NCI-H526 treated with DMSO at 0.1 percent for 48 hours (cell line): ENCODE measurements at regions not wholly inside any gene's neighbourhood (a gene's known extent, or its start where the extent isn't known, plus 50 kb on each side); places are given as distances from the start of the nearest gene placed in this dataset.
A peak's percentile ranks its signal among the peaks of the same experiment; 100 is the strongest.
"Not testable (repeated sequence)": the region's sequence is repeated elsewhere in the genome, so short reads cannot be mapped to it uniquely, and the experiment has no call there.

Experiments used
- DNase-seq: peaks from one replicate; lab custom pipeline; 2025; lab: John Stamatoyannopoulos, UW

- DNase-seq: no peak
Observed at GRCh38 chr3:63096248-63097058, 181.7 kb upstream of the SYNPR start.

- DNase-seq: no peak
Observed at GRCh38 chr3:63097396-63097795, 180.7 kb upstream of the SYNPR start.

- DNase-seq: no peak
Observed at GRCh38 chr3:63116922-63117321, 161.2 kb upstream of the SYNPR start.

- DNase-seq: no peak
Observed at GRCh38 chr3:63124090-63124489, 154.0 kb upstream of the SYNPR start.

GRCh38 chr3:63126530-63126929 is 151.6 kb upstream of the SYNPR start:
- no peak for DNase-seq

- no peak for DNase-seq
Observed at GRCh38 chr3:63128380-63128779, 149.7 kb upstream of the SYNPR start.

- no peak for DNase-seq
Observed at GRCh38 chr3:63130625-63131024, 147.5 kb upstream of the SYNPR start.

GRCh38 chr3:63132461-63133250 is 145.5 kb upstream of the SYNPR start:
- no peak for DNase-seq

GRCh38 chr3:63135367-63135766 is 142.7 kb upstream of the SYNPR start:
- DNase-seq: no peak

GRCh38 chr3:63136249-63136648 is 141.9 kb upstream of the SYNPR start:
- DNase-seq: not testable (repeated sequence)

- DNase-seq: no peak
Observed at GRCh38 chr3:63142681-63143080, 135.4 kb upstream of the SYNPR start.

- DNase-seq: no peak
Observed at GRCh38 chr3:63146154-63146553, 132.0 kb upstream of the SYNPR start.

- no peak for DNase-seq
Observed at GRCh38 chr3:63150880-63151279, 127.2 kb upstream of the SYNPR start.

GRCh38 chr3:63151897-63152296 is 126.2 kb upstream of the SYNPR start:
- no peak for DNase-seq

GRCh38 chr3:63159764-63160163 is 118.3 kb upstream of the SYNPR start:
- DNase-seq: no peak

GRCh38 chr3:63167113-63167512 is 111.0 kb upstream of the SYNPR start:
- no peak for DNase-seq

GRCh38 chr3:63168179-63168578 is 109.9 kb upstream of the SYNPR start:
- DNase-seq: peak; percentile 86

- DNase-seq: no peak
Observed at GRCh38 chr3:63179862-63180522, 98.1 kb upstream of the SYNPR start.

- peak; percentile 72 for DNase-seq
Observed at GRCh38 chr3:63192248-63192647, 85.9 kb upstream of the SYNPR start.

GRCh38 chr3:63193647-63194046 is 84.5 kb upstream of the SYNPR start:
- DNase-seq: peak; percentile 35

GRCh38 chr3:63199606-63200005 is 78.5 kb upstream of the SYNPR start:
- no peak for DNase-seq

GRCh38 chr3:63202529-63202928 is 75.6 kb upstream of the SYNPR start:
- no peak for DNase-seq

- no peak for DNase-seq
Observed at GRCh38 chr3:63207066-63207590, 71.0 kb upstream of the SYNPR start.
